GM12865 (cell line): ENCODE measurements at regions not wholly inside any gene's neighbourhood (a gene's known extent, or its start where the extent isn't known, plus 50 kb on each side); places are given as distances from the start of the nearest gene placed in this dataset.

Experiments used
- DNase-seq: peaks from one replicate; pipeline ENCODE4 v3.0.0; 2010; ENCODE audit warnings: low read depth
- H3K4me3 ChIP-seq: 2 replicates; pipeline ENCODE4 v1.5.1; 2011; ENCODE audit warnings: mild to moderate bottlenecking, low read depth, low read length, control low read depth
- TF ChIP-seq, protein P1 (sequence below): IDR thresholded peaks from 2 replicates; pipeline ENCODE4 v1.5.1; 2011; ENCODE audit warnings: low read length, control low read depth, low read depth, inconsistent platforms; ENCODE audit not compliant: insufficient read depth; ENCODE audit errors: missing control alignments

DNA sequence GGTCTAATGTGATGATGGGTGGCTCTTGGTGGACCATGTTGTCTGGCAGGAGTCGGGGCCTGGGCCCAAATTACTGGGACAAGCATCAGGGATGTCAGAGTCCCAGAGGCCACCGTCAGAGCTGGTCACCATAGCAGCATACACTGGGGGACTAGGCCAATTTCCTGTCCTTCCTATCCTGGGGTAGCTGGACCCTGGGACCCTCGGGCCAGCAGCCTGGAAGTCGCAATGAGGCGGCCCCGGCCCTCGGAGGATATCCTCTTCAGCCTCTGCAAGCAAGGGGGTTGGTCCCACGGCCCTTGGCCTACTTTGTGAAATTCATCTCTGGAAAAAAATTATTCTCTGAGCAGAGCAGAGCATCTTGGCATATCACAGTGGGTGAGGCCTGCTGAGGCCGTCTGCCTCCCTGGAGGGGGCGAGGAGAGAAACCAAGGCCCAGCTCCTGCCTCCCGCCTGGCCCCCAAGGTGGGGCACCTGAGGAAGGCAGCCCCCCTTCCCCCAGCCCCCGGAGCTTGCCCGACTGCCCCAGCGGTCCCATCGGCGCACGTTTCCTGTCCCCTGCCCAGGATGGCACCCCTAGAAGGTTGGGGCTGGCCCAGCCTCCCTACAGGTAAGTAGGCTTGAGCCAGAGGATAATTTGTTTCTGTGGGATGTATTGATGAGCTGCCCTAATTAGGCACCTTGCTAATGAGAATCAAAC is 135.0 kb upstream of the MYL2 start:
- TF ChIP-seq, protein P1, sequence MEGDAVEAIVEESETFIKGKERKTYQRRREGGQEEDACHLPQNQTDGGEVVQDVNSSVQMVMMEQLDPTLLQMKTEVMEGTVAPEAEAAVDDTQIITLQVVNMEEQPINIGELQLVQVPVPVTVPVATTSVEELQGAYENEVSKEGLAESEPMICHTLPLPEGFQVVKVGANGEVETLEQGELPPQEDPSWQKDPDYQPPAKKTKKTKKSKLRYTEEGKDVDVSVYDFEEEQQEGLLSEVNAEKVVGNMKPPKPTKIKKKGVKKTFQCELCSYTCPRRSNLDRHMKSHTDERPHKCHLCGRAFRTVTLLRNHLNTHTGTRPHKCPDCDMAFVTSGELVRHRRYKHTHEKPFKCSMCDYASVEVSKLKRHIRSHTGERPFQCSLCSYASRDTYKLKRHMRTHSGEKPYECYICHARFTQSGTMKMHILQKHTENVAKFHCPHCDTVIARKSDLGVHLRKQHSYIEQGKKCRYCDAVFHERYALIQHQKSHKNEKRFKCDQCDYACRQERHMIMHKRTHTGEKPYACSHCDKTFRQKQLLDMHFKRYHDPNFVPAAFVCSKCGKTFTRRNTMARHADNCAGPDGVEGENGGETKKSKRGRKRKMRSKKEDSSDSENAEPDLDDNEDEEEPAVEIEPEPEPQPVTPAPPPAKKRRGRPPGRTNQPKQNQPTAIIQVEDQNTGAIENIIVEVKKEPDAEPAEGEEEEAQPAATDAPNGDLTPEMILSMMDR: no peak
- no peak overlapping the region for H3K4me3 ChIP-seq
- no peak for DNase-seq

DNA sequence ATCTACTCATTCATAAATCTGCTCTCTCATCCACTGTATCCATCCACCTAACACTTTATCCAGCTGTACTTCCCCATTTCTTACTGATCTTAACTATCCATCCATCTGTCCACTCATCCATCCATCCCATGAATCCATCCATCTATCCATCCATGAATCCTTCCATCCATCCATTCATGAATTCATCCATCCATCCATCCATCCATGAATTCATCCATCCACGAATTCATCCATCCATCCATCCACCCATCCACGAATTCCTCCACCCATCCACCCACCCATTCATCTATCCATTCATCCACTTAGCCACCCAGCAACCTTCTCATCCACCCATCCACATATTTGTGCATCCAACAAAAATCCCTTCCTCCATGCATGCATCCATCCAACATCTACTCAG is 128.6 kb upstream of the MYL2 start:
- H3K4me3 ChIP-seq: no peak overlapping the region
- TF ChIP-seq, protein P1: no peak
- no peak for DNase-seq

DNA sequence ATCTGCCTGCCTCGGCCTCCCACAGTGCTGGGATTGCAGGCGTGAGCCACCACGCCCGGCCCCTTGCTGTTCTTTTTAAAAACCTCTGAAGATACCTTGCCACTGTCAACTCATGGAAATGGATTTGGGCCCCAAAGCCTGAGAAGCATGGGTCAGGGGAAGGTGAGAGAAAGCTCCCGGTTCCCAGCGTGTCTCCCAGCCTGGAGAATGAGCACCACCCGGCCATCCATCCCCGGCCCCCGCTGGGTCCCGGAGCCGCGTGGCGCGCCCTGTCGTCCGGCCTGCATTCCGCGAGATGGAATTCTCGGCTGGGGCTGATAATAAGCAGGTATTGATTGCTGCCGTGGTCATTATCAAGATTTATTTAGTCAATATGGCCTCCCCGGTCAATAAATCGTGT is 126.5 kb upstream of the MYL2 start:
- TF ChIP-seq, protein P1: no peak
- no peak overlapping the region for H3K4me3 ChIP-seq

DNA sequence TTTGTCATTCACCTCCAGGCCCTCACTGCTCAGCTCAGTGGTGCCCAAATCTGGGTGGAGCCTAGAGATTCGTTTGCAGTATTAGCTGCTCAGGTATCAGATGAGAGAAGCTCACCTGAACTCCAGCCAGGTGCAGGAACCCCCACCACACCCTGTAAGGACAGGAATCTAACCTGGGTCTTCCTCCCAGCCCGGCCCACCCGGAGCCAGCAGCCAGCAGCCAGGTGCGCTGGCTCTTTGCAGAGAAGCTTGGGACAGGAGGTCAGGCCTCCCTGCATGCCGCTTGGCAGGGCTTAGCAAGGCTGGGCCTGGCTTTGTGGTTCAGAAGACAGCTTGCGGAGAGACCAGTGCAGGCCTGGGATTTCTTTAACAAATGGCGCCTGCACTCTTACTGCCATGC is 125.6 kb upstream of the MYL2 start:
- no peak overlapping the region for H3K4me3 ChIP-seq
- TF ChIP-seq, protein P1: no peak
- no peak for DNase-seq

More for the DNA sequence above, 126.5 kb upstream of the MYL2 start:
- no peak for DNase-seq

DNA sequence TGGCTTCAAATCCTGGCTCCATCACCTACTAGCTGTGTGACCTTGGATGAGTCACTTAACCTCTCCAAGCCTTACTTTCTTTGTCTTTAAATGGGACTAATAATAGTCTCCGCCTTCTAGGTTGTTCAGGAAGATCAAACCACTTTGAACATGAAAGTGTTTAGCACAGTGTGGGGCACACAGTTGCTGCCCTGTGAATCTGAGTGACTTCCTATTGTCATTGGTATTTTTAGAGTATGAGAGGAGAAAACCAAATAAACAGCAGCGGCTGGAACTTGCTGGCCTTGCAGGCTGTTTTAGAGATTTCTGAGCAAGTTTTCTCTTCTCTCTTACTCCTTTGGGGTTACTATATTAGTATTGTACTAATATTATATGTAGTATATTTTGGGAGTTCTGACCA is 120.7 kb upstream of the MYL2 start:
- DNase-seq: no peak
- TF ChIP-seq, protein P1: no peak
- no peak overlapping the region for H3K4me3 ChIP-seq

DNA sequence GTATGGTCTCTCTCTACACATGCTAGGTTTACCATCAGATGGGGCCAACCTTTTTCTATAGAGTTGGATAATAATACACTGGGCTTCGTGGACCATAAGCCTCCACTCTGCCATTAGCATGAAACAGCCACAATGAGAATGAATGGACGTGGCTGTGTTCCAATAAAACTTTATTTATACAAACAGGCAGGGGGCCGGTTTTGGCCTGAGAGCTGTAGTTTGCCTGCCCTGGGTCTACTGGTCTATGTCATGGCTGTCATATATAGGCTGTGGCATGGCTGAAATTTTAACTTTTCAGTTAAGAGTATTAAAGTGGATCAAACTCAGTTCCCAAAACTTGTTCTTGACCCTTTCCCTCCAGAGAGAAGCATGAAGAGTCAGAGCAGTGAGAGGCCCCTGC is 120.3 kb upstream of the MYL2 start:
- TF ChIP-seq, protein P1: no peak
- H3K4me3 ChIP-seq: no peak overlapping the region
- no peak for DNase-seq

DNA sequence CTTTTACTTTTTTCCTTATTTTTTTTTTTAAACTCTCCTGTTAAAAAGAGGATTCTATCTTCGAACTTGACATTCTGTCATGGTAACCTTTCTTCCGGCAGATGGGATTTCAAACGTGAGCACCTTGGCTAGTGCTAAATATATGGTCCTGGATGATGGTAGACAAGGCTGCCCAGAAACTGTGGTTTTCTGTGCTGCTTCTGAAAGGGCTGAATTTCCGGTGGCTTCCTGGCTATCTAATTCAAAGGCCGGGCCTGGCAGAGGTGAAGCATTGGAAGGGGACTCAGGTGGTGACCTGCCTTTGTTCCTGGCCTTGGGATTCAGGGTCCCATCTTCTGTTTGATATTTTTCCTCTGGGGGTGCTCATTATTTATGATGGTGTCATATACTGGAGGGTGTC is 118.6 kb upstream of the MYL2 start:
- TF ChIP-seq, protein P1: no peak
- DNase-seq: no peak
- no peak overlapping the region for H3K4me3 ChIP-seq
